Stimulated activated naive CD8-positive, alpha-beta T cell treated with anti-CD3 and anti-CD28 coated beads, Interleukin-15, amount 100 ng/mL, for 72 hours (primary cell): ENCODE measurements at regions not wholly inside any gene's neighbourhood (a gene's known extent, or its start where the extent isn't known, plus 50 kb on each side); places are given as distances from the start of the nearest gene placed in this dataset.

Experiments
- ATAC-seq: fragments of 150-1000 bp; cut with Tn5 transposase; 2 replicates; pipeline ENCODE4 v1.10.0; 2021; ENCODE audit warnings: mild to moderate bottlenecking, moderate library complexity
- DNase-seq, 2 donors: peaks; one replicate each; pipeline ENCODE4 v3.0.0; 2021 to 2022
- H3K27ac Mint-ChIP-seq, 2 donors: one replicate each; pipeline ENCODE4 v1.8.0; 2022; ENCODE audit warnings: mild to moderate bottlenecking in 2 of 2, mixed read lengths in 2 of 2, moderate library complexity in 2 of 2
- H3K27me3 Mint-ChIP-seq: one replicate; pipeline ENCODE4 v1.8.0; 2022; ENCODE audit warnings: mixed read lengths
- H3K4me1 Mint-ChIP-seq: one replicate; pipeline ENCODE4 v1.8.0; 2022; ENCODE audit warnings: mild to moderate bottlenecking, mixed read lengths
- H3K4me3 Mint-ChIP-seq, 2 donors: one replicate each; pipeline ENCODE4 v1.8.0; 2022; ENCODE audit warnings: mild to moderate bottlenecking in 2 of 2, mixed read lengths in 2 of 2, moderate library complexity in 1 of 2
- H3K9me3 Mint-ChIP-seq, 2 donors: one replicate each; pipeline ENCODE4 v1.8.0; 2022; ENCODE audit warnings: mixed read lengths in 2 of 2

DNA sequence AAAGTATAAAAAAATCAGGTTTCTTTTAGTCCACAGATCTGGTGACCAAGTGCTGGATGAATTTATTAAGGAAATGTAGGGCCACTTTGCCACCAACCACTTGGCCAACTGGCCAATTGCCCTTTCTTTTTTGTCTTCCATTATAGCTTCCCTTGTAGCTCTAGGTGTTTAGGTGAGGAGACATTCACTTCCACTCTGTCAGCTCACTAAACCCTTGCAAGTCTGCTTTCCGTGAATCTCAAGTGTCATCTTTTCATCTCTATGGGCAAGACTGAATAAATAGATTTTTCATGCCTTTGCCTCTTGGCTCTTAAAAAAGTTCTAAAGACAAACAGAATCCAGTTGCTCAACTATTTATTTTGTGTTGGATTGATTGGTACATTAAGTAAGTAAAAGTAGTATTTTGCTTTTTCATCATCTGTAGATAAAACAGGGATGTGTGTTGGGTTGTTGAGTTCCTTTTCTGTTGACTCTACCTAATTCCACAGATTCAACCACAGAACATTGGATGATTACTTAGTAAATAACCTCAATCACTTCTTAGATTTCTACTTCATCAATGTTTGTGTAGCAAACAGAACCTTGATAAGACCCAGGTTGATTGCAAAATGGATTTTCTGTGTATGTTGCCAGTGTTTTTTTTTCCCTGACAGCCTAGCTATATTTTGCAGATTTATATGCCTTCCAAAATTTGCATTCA, 68.1 kb upstream of the GRXCR1 start:
- Mint-ChIP-seq H3K4me3 (no peak overlapping the region), H3K4me1 (no peaks in the 10 kb centered on the region), H3K9me3 (no peaks in the 10 kb centered on the region), H3K27ac (no peak overlapping the region), H3K27me3 (no peaks in the 10 kb centered on the region)
- ATAC-seq: no peak
- DNase-seq: no peak

DNA sequence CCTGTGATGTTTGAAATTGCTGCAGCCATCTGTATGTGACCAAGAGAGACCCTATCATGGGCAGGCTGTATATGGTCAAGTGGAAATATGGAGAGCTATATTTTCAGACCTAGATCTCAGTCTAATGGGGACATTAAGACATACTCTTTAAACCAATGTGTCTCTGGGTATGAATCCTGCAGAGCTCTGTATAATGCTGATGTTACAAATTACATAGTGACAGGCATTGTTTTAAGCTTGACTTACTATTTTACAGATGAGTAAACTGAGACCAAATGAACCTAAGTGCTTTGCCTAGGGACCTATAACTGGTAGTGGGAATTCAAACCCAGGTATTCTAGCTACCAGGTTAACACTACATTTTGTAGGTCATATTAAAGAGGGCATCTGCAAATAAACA, 71.3 kb upstream of the GRXCR1 start:
- Mint-ChIP-seq H3K27me3 (no peaks in the 10 kb centered on the region), H3K4me1 (no peaks in the 10 kb centered on the region), H3K9me3 (no peaks in the 10 kb centered on the region), H3K27ac (no peak overlapping the region), H3K4me3 (no peak overlapping the region)
- ATAC-seq (no peak), DNase-seq (no peak)

DNA sequence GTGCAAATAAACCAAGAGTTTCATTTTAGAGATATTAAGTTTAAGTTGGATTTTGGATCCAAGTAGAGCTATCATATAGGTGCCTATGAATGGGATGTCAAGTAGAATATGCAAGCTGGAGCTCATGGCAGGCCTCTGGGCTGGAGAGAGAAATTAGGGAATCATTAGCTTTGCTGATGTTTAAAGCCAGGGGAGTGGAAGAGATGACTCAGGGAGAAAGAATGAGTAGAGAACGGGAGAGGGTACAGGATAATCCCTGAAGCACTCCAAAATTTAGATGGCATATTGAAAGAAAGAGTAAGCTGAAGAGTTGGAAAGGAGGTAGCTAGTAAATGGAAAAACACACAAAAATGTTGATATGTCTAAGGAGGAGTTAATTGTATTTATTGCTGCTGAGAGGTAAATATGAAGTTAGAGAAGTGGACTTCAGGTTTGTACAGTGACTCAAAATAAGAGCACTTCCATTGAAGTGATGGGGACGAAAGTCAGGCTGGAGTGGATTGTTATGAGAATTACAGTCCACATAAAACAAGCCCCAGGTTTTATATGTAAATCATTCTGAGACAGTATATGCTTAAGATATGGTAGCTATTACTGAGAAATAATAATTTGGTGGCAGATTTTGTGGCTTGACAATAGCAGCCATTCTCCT, 72.5 kb upstream of the GRXCR1 start:
- Mint-ChIP-seq H3K4me1 (no peaks in the 10 kb centered on the region), H3K27ac (no peak overlapping the region), H3K4me3 (no peak overlapping the region), H3K27me3 (no peaks in the 10 kb centered on the region), H3K9me3 (no peaks in the 10 kb centered on the region)
- DNase-seq (no peak), ATAC-seq (no peak)

DNA sequence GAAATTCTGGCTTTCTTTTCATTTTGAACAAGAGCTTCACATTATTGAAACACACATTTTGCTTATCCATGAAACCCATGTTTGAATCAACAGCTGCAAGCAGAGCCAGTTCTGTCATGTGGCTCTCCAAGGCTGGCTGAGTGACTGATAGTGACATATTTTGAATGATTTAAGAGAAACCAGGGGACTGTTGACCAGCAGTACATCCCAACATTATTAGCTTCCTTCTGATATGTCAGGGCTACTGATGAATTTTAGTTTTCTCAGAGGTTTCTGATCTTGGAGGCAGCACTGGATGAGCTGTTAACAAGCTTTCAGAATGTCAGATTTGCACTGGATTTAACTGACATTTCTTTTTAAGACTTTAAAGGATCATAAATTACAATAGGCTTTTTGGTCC, 74.6 kb upstream of the GRXCR1 start:
- DNase-seq: no peak
- Mint-ChIP-seq H3K4me1 (no peaks in the 10 kb centered on the region), H3K9me3 (no peaks in the 10 kb centered on the region), H3K27ac (no peak overlapping the region), H3K27me3 (no peaks in the 10 kb centered on the region), H3K4me3 (no peak overlapping the region)
- ATAC-seq: no peak

DNA sequence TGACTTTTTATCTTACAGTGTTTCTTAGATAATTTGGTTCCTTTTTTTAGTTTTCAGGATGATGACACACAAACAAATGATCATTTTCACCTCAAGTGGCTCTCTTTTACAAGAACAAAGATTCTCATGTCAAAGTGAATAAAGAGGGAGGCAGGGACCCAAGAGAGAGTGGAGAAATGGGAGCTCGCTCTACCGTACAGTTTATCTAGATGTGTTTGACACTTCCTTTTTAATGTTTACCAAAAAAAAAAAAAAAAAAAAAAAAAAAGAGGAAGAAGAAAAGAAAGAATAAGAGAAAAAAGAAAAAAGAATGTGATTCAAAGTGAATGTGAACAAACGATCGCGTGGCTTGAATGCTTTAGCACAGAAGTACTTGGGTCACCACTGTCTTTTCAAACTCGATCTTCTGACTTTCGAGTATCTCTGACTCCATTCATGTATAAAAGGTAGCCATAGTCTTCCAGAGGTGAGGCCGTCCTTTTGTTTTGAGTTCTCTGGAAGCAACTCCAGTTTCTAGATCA, 75.6 kb upstream of the GRXCR1 start:
- no peaks in the 10 kb centered on the region for H3K9me3 Mint-ChIP-seq
- no peak for ATAC-seq

DNA sequence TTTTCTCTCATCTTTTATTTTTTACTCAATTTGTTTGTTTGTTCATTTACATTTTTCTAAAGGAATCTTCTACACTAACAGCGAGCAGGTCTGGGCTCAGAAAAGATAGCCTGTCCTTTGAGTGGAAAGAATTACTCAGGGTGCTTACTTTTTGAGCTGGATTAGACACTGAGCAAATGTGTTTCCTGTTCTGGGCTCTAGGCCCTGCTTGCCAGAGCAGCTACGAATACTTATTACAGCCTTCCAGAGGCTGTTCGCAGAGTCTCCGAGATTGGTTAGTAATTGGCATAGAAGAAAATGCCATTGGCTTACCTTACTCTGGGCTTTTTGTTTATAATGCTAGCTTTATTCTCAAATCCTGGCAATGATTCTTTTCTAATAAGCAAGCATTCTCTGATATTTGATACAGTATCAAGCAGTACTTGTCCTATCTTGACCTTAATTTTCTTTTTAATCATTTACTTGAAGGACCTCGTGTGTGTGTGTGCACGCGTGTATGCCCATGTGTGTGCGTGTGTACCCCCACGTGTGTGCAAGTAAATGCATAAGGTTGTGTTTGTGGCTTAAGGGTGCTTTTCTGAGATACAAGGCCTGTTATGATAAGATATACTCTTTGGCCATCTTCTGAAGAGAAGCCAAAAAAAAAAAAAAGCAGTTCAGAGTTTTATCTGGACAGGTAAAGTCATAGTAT, 76.2 kb upstream of the GRXCR1 start:
- no peak overlapping the region for H3K27ac Mint-ChIP-seq
- no peaks in the 10 kb centered on the region for H3K4me1 Mint-ChIP-seq
- H3K9me3 Mint-ChIP-seq: no peaks in the 10 kb centered on the region
- no peak overlapping the region for H3K4me3 Mint-ChIP-seq
- no peaks in the 10 kb centered on the region for H3K27me3 Mint-ChIP-seq
- ATAC-seq (peak; percentile 31), DNase-seq (no peak)

More for the DNA sequence above, 75.6 kb upstream of the GRXCR1 start:
- H3K27me3 Mint-ChIP-seq: no peaks in the 10 kb centered on the region
- H3K4me1 Mint-ChIP-seq: no peaks in the 10 kb centered on the region
- H3K27ac Mint-ChIP-seq: no peak overlapping the region
- no peak for DNase-seq
- no peak overlapping the region for H3K4me3 Mint-ChIP-seq

DNA sequence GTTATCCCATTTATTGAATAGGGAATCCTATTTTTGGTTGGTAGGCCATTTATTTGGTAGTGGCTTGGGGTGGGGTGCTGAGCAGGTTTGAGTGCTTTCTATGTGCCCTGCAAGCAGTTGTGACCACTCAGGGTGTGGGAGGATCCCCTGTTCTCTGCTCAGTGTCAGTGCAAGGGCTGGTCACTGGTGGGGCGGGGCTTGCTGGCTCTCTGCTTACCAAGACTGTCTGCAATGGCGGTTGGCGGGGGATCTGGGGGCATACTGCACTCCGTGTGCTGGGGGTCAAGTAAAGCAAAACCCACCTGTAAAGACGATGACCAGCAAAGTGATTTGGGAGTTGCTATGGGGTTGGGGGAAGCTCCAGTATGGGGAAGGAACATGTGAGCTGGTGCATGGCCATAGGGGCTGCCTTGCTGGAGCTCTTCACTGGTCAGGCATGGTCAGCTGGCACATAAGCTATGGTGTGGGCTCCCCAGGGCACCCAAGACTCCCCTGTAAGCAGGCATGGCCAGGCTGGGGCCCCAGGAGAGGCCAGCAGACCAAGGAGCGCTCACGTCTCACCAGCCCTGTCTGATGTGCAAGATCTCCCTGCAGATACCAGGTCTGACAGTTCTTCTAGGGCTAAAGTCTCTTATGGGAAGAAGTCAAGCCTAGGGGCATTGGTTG, 83.0 kb upstream of the GRXCR1 start:
- no peak overlapping the region for H3K4me3 Mint-ChIP-seq
- H3K9me3 Mint-ChIP-seq: no peaks in the 10 kb centered on the region
- no peak for ATAC-seq
- no peaks in the 10 kb centered on the region for H3K4me1 Mint-ChIP-seq
- no peak overlapping the region for H3K27ac Mint-ChIP-seq
- no peak for DNase-seq
- H3K27me3 Mint-ChIP-seq: no peaks in the 10 kb centered on the region

DNA sequence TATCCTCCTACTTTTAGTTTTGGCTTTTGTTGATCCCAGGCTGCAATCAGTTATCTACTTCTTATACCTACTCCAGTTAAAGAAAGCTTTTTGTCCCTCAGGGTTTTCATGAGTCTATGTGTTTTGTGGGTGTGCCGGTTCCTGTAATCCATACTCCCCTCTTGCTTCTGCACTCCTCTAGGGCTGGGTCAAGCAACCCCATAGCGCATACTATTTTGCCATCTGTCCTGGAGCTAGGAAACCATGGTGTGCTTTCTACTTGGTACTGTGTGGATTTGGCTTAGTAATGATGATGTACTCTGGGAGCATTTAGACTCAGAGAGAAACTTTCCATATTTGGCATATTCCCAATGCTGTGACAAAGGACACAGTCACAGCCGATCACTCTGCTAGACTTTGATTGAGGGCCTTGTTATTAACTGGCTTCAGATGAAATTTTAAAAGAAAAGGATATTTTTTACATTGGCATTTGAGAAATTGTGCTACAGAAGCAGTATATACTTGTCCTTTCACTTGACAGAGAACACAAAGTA, 86.1 kb upstream of the GRXCR1 start:
- H3K9me3 Mint-ChIP-seq: peaks cover 16 to 26% of the 10 kb centered on the region in 2 donors
- H3K27me3 Mint-ChIP-seq: no peaks in the 10 kb centered on the region
- no peak overlapping the region for H3K27ac Mint-ChIP-seq

DNA sequence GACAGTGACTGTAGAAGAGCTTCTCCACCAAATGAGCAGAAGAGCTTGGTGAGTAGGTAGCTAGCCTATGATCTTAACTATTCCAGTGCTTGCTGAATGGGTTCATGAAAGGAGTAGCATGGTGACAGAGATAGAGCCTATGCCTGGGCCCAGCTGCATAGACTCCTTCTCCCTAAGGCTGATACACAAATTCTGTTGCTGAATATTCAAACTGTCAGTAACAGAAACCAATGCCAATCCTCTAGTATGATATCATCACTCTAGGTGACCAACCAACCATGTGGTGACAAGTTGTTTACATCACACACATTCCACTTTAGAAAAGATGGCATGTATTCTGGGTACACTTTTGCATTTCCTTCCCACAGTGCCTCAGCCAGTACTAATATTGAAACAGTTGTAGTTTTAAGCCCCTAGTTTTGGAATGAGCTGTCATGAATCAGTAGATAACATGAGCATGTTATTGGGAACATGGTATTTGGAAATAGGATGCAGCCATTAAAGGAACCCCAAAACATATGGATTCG, 103.4 kb upstream of the GRXCR1 start:
- H3K27ac Mint-ChIP-seq: peak overlapping the region in 1 of 2 donors; percentile 68
- H3K9me3 Mint-ChIP-seq: peaks cover 6 to 21% of the 10 kb centered on the region in 2 donors
- H3K4me1 Mint-ChIP-seq: peaks cover 9% of the 10 kb centered on the region
- H3K4me3 Mint-ChIP-seq: no peak overlapping the region
- H3K27me3 Mint-ChIP-seq: no peaks in the 10 kb centered on the region
- DNase-seq: peak in 1 of 2 donors; percentile 15
- ATAC-seq: peak; percentile 94

More for the DNA sequence above, 86.1 kb upstream of the GRXCR1 start:
- ATAC-seq (no peak), DNase-seq (no peak)
- no peaks in the 10 kb centered on the region for H3K4me1 Mint-ChIP-seq
- H3K4me3 Mint-ChIP-seq: no peak overlapping the region

DNA sequence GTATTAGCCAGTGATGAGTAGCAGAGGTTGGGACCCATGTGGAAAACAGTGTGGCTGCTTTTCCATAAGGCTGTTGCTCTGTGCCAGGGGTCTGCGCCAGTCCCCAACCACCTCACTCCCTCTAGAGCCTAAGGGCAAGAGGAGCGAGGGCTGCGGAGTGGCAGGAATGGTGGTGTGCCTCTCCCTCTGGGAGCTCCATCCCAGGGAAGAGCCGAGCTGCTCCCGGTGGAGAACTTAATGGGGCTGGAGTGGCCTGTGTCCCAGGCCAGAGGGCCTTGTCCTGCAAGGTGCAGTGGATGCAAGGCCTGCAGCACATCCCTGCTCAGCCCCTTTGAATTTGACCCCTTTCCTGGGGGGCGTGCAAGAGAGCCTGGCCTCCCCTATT, 105.4 kb upstream of the GRXCR1 start:
- no peak overlapping the region for H3K27ac Mint-ChIP-seq
- ATAC-seq: no peak
- H3K4me1 Mint-ChIP-seq: peaks cover 9% of the 10 kb centered on the region
- H3K4me3 Mint-ChIP-seq: no peak overlapping the region
- peaks cover 6 to 29% of the 10 kb centered on the region in 2 donors for H3K9me3 Mint-ChIP-seq
- DNase-seq: no peak
- H3K27me3 Mint-ChIP-seq: no peaks in the 10 kb centered on the region

DNA sequence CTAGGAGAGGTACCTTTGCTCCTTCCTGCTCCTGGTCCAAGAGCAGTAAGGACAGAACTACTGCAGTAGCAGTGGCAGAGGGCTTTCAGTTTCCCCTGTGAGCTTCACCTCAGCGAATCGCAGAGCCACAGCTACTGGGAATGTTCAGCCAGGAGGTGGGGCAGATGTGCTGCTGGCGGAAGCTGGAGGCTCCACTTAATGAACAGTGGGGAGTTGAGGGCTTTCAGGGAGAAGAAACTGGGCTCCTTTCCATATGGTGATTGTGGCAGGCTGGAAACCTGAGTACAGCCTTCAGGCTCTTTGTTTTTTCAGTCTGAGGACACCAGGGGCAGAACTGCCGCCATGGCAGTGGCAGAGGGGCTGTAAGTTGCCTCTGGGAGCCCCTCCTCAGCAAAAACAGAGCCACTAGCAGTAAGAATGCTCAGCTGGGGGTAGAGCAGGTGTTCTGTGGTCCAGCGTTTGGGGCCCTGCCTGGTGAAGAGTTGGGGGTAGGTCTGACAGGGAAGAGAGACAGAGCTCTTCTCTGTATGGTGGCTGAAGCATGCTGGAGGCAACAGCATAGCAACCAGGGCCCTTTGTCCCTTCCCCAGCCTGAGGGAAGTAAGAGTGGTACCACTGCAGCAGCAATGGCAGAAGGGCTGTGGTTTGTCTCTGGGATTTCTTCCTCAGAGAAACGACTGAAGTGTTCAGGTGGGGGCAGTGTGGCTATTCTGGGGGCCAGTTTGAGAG, 106.0 kb upstream of the GRXCR1 start:
- DNase-seq (no peak), ATAC-seq (no peak)
- Mint-ChIP-seq H3K9me3 (peaks cover 6 to 29% of the 10 kb centered on the region in 2 donors), H3K27me3 (no peaks in the 10 kb centered on the region), H3K27ac (peak overlapping the region in 1 of 2 donors; percentile 42), H3K4me3 (no peak overlapping the region), H3K4me1 (peaks cover 9% of the 10 kb centered on the region)

DNA sequence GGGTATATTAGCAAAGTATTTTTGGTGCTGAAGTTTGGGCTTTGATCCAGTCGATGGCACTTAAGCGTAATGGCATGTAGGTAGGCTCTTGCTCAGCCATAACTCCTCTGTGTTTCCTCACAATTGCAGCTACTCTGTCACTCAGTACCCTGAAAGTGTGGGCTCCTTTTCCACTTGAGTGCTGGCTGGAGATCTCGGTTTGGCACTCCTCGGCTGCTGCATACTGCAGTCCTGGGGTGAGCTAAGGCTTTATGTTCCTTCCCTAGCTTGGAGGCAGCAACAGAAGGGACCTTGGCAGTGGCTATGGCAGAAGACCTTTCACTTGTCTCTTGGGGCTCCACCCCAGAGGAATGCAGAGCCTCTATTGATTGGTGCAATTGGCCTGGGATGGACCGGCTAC, 106.7 kb upstream of the GRXCR1 start:
- peaks cover 9% of the 10 kb centered on the region for H3K4me1 Mint-ChIP-seq
- no peak for ATAC-seq
- DNase-seq: no peak
- no peak overlapping the region for H3K4me3 Mint-ChIP-seq
- peaks cover 6 to 29% of the 10 kb centered on the region in 2 donors for H3K9me3 Mint-ChIP-seq
- H3K27me3 Mint-ChIP-seq: no peaks in the 10 kb centered on the region
- no peak overlapping the region for H3K27ac Mint-ChIP-seq

DNA sequence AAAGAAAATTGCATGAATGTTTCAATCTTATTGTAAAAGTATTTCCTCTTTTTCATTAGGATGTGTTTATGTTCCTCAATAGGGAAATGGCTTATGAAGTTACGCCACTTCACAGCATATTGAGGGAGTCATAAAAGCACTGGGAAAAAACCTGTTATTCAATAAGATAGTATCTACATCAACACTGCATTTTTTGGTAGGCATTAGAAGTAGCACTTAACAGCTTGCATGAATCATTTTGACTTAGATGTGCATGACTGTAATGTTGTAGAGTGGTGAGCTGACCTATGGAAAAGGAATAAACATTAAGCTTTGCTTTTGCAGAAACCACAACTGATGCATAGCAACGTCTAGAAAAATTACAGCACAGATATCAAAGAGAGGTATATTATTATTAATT, 111.2 kb upstream of the GRXCR1 start:
- no peak overlapping the region for H3K4me3 Mint-ChIP-seq
- no peak overlapping the region for H3K27ac Mint-ChIP-seq
- peak; percentile 45 for ATAC-seq
- DNase-seq: no peak
- H3K27me3 Mint-ChIP-seq: no peaks in the 10 kb centered on the region
- peaks cover 6 to 21% of the 10 kb centered on the region in 2 donors for H3K9me3 Mint-ChIP-seq
- no peaks in the 10 kb centered on the region for H3K4me1 Mint-ChIP-seq

DNA sequence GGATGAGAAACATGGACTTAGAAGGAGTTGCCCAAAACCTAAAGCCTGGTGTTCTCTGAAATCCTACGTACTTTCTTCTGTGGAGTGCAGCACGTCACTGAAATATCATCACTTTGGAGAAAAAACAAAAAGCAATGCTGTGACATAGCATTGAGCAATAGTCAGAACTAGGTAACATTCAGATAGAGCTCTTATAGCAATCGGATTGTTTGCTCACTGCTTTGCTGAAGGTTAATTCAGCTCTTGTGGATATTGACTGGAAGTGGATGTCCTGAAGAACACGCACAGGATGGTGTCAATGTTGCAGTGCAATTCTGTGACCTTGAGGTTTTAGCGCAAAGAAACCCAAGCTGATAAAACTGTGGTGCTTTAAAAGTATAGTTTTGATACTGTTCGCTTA, 114.2 kb upstream of the GRXCR1 start:
- ATAC-seq: no peak
- no peaks in the 10 kb centered on the region for H3K27me3 Mint-ChIP-seq
- no peak overlapping the region for H3K4me3 Mint-ChIP-seq
- no peak for DNase-seq
- H3K4me1 Mint-ChIP-seq: no peaks in the 10 kb centered on the region
- H3K27ac Mint-ChIP-seq: no peak overlapping the region
- H3K9me3 Mint-ChIP-seq: peaks cover 0 to 6% of the 10 kb centered on the region in 2 donors
